NCI-H748 (cell line): ENCODE measurements at regions not wholly inside any gene's neighbourhood (a gene's known extent, or its start where the extent isn't known, plus 50 kb on each side); places are given as distances from the start of the nearest gene placed in this dataset.
"Not testable (repeated sequence)": the region's sequence is repeated elsewhere in the genome, so short reads cannot be mapped to it uniquely, and the experiment has no call there.

Source experiments
- DNase-seq: peaks from one replicate; lab custom pipeline; 2025; ENCODE audit not compliant: unreplicated experiment; lab: John Stamatoyannopoulos, UW

DNA sequence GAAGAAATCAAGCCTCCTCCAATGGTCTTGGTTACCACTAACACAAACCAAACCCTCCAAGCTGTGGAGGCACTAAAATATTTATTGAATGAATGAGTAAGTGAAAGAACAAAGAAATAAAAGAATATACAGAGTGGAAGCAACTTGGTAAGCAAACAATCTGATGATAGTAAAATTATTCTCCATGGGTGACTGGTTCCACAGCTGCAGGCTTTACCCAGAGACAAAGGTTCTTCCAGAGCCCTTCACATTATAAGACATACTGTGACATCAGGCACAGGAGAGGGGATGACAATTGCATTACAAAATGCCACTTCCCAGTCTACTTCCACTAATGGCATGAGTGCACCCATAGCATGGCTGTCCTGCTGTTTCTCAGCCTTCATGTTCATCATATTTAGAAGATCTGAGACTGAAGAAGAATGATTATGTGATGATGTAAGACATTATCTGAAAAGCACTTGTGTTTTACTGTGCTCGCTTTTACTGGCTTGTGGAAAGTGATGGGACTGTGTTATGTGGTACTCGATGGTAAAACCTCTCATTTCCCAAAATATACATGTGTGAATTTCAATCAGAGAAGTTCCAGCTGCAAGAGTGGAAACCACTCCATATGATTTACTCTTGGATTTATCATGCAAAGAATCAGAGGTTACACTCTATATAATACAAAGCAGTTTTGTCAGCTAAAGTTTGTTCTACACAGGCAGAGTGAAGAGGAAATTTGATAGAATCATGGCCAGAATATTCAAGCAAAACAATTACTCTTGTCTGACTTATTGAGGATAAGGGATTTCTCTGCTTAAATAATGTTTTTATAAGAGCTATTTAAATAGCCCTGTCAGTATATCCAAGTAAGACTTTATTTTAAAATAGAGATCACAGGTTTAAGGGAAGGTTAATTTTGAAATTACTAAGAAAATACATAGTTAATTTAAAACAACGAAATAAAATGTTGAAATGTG lies 220.2 kb upstream of the NBEA start:
- peak; percentile 39 for DNase-seq

DNA sequence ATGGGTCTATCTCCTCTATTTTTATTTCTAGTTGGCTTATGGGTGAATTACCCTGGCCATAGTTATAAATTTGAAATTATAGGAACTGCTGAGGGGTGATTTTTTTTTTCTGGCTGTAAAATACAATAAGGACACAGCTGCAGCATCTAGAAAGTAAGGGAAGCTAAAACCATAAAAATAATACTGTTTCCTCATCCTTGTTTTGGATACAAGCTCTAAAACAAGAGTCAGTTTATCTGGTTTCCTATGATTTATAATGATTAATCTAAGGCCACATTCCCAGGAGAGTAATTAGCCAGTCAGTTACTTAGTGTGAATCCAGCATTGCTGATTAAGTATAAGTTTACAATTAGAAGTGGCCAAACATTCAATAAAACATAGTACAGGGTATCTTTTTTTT lies 219.1 kb upstream of the NBEA start:
- no peak for DNase-seq

DNA sequence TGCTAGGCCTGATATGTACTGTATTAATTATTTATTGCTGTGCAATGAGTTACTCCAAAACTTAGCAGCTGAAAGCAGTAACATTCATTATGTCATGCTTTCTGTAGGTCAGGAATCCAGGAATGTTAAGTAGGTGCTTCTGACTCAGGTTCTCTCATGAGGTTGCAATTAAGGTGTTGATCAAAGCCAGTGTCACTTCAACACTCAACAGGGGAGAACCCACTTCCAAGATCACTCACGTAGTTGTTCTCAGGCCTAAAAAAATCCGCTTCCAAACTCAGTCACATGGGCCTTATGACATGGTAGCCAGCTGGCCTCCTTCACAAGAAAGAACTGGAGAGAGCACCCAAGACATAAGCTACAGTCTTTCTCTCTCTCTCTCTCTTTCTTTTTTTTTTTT lies 211.1 kb upstream of the NBEA start:
- no peak for DNase-seq

DNA sequence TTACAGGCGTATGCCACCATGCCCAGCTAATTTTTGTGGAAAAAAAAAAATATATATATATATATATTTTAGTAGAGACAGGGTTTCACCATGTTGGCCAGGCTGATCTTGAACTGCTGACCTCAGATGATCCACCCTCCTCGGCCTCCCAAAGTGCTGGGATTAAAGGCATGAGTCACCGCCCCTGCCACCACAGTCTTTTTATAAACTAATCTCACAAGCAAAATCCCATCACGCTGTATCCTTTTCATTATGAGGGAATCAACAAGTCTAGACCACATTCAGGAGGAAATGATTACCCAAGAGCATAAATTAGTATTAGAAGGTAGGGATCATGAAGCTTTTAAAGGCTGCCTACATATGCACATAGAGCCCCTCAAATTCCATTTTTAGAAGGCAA lies 210.6 kb upstream of the NBEA start:
- DNase-seq: no peak

DNA sequence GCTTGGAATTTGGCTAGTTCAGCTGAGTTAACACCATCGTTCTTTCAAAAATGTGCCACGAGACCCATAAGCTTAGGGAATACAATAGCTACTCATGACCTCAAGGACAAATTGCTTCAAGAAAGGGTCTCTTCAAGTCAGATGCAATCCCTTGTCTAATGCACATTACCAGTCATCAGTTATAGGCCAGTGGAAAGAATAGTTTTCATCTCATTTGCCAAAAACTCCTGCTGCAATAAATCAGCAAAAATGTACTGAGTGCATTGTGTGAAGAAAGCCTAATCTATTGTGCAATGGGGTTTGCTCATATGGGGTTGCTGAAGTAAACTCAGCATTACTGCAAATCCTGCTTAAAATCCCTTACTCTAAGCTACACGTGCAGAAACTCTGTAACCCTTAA lies 208.3 kb upstream of the NBEA start:
- no peak for DNase-seq

DNA sequence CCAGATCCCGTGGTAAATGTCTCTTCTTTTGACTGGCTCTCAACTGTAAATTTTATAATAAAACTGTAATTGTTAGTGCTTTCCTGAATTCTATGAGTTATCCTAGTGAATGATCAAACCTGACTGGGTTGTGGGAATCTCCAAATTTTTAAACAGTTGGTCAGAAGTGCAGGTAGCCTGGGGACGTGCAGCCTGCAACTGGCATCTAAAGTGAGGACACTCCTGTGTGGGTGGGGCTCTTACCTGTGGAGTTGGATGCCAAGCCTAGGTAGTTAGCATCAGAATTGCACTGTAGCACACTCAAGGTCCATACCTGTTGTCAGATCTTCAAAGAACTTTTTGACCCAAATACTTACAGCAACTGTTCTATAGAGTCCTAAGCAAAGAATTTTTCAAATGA lies 207.1 kb upstream of the NBEA start:
- DNase-seq: no peak

DNA sequence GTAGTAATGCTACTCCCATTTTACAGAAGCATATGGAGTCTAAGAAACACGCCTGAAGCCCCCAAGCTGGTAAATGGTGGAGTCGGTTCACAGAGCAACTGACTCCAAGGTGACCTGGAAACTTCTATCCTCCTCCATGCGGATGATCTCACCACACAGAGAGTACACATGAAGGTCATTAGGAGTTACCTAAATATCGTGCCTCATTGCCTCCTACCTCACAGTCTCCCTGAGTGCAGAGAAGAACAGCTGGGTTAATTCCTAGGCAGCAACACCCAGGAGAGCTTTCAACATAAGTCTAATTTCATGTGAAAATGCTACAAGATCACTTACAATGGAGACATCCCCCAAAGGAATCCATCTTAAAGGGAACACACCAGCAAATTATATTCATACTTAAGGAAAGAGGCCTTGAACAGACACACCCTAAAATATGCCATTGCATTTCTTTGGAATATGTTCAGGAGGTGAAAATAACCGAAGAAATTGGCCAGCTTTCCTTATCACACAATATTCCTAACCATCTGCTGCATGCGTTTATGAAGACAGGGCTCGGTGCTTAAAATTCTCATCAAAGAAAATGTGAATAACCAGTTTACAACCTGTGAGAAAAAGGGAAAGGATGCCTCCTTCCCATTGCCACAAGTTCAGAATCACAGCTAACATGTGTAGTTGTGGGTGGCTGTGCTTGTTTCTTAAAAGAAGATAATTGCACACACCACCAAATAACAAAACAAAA lies 203.6 kb upstream of the NBEA start:
- DNase-seq: no peak

DNA sequence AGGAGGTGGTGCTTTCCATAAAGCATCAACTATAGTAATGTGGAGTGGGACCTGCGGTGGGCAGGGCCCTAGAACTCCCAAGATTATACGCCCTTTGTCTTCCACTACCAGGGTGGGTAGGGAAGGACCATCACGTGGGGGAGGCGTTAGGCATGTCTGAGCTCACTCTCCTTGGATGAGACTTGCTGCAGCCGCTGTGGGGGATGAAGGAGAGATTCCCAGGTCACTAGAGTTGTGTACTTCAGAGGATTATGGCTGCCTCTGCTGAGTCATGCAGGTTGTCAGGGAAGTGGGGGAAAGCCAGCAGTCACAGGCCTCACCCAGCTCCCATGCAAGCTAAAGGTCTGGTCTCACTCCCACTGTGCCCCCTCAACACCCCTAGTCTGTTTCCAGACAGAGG lies 195.0 kb upstream of the NBEA start:
- not testable (repeated sequence) for DNase-seq

DNA sequence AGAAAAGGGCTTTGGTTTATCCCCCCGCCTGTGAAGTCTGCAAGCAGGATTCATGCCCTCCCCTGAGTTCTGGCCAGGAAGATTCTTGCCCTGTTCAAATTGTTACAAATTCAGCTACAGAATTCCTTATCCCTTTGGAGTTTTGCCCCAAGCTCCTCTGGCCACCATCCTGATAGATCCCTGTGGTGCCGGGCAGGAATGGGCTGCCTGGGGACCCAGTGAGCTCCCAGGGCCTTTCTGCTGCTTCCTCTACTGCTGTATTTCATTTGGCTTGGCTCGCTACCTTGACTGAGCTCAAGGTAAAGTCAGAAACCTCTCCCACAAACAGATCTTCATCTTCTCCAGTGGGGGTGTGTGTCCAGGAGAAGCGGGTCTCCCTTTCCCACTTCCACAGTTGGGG lies 194.6 kb upstream of the NBEA start:
- no peak for DNase-seq

DNA sequence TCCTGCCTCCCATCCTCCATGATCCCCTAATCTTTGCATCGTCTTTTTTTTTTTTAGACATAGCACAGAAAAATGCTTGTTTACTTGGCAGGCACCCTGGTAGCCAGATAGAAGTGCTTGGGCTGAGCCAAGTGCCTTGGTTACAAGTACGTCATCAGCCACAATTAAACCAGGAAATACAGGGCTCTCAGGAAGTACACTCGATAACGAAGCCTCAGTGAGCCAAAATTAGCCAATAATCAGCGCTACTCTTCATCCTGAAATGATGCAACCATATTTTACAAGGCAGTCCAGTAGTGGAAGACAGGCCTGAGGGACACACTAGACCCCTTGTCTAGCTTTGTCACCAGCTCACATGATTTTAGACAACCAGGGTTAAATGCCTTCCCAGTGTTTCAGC lies 194.0 kb upstream of the NBEA start:
- DNase-seq: peak; percentile 27

DNA sequence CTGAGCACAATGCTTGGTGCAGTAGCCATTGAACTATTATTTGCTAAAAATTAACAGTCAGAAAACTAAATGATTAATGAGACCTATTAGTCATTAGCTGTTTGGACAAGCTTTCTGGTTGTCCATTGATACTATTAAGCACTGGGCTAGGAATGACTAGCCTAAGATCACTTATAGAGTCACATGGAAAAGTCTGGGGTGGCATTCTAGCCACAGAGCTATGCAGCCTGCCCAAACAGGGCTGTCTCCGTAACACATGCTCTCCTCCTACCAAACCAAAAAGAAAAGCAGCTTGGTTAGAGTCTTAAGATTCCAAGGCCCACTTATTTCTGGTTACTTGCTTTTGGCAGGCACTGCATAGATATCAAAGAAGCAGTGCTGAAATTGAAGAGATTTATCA lies 193.5 kb upstream of the NBEA start:
- no peak for DNase-seq

DNA sequence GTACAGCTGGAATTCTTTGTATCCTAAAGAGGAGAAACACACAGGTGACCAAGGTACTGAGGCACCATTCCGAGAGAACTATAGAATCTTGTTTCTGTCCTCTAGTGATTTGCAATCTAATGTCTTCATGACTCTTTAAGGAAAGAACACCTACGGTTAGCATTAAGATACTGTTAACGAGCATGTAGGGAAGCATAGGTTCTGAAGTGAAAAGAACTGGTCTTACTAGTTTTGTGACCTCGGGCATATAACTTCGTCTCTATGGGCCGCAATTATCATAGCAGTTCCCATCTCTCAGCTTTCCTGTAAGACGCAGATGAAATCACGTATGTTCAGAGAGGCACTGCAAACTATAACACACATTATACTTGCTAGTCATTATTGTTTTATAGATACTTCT lies 193.0 kb upstream of the NBEA start:
- peak; percentile 47 for DNase-seq

DNA sequence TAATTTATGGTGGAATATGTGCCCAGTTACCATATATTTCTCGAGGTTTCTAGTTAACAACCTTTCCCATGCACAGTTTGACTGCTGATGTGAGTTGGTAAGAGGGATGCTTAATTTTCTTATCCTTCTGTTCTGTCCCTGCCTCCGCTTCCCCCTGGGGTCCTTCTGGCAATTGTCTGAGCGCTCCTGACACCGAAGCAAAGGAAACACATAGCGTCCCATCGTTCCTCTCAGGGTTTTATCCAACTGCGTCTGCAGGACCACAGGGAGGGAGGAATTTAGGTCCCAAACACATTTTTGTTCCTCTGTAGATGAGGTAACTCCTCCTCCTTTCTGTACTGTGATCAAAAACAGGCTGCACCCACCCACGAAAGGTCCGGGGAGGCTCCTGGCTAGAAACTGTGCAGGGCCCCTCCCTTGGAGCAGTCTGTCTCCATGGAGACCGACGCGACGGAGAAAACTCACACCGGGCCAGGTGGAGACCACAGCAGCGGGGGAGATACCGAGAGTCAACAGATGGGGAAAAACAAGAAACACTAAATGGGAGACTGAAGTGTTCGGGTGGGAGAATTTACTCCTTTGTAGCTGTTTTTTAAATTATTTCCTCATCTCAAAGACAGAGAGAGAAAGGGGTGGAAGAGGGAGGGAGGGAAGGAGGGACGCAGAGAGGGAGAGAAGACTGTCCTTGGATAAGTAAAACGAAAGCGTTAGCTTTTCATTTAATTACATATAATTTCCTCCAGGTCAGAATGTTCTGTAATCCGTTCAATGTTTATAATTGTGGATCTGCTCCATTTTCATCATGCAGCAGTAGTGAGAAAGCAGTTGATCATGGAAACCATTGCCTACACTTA lies 191.8 kb upstream of the NBEA start:
- peak; percentile 95 for DNase-seq

DNA sequence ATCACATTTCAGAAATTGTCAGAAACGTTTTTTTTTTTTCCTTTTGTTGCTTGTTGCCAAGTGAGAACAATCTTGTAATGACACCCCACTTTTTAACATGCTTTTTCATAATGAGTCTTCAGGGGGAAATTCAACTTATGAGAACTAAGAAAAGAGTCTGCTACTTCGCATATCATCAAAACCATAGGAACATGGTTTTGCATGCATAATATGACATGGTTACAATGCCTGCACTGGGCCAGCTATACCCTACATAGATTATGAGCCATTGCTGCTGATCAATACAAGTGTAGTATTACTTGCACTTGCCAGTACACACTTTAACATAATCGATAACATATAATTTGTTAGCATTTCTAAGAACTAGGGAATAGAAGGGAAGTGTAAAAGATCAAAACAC lies 191.0 kb upstream of the NBEA start:
- no peak for DNase-seq

DNA sequence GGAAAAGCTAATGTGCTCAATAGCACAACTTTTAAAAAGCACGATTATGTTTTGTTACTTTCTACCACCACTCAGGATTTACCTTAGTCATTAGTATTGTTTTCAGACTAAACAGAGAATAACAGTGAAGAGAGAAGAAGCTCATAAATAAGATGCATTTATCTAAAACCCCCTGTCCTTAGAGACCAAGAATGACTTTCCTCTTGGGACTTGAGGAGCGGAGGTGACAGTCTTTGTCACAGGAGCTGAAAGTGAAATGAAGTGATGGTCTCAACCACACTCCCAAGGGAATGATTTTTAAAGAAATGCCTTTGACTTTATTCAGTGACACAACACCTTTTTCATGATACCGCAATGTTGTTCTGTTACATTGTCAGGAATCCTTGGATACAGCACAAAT lies 190.6 kb upstream of the NBEA start:
- DNase-seq: no peak

DNA sequence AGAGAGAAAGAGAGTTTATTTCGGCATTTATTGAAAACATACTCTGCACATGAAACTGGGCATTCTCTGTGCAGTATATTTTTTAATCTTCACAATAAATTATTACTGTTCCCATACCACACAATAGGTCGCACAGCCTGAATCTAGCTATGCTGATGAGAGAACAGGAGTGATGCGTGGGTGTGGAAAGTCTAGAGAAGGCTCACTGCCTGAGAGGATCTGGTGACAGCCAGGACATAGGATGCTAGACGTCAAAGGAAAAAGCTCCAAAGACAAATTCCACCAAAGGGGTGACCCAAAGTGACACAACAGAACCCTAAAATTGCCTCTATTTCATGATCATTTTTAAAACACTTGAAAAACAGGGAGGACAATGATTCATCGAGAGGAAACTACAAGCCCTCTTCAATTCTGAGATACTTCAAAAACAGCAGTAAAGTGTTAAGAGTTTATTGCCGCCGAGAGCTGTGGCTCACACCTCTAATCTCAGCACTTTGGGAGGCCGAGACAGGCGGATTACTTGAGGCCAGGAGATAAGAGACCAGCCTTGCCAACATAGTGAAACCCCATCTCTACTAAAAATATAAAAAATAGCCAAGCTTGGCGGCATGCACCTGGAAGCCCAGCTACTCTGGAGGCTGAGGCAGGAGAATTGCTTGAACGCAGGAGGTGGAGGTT lies 189.6 kb upstream of the NBEA start:
- no peak for DNase-seq

DNA sequence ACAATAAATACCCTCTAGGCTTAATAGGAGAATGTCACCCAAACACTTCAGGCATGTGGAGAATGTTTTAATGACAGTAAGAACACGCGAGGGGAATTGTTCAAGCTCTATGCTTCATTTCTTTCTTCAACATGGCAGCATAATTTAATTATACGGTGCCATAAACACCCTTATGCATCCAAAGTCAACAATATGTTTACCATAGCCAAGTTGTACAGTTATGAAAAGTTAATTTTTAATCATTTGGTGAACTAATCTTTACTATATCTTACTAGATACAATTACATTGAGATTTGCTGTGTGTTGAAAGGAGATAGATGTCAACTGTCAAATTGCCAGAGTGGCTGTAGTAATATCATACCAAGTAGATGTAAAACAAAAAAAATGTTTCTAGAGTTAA lies 185.9 kb upstream of the NBEA start:
- DNase-seq: no peak

DNA sequence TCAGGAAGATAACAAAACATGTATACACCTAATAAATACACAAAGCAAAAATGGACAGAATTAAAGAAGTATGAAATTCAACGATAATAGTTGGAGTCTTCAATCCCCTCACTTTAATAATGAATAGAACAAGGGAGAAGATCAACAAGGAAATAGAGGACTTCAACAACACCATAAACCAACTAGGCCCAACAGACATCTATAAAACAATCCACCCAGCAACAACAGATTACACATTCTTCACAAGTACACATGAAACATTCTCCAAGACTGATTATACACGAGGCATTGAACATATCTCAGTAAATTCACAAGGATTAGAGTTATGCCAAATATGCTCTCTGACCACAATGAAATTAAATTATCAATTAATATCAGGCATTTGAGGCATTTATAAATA lies 185.5 kb upstream of the NBEA start:
- no peak for DNase-seq

DNA sequence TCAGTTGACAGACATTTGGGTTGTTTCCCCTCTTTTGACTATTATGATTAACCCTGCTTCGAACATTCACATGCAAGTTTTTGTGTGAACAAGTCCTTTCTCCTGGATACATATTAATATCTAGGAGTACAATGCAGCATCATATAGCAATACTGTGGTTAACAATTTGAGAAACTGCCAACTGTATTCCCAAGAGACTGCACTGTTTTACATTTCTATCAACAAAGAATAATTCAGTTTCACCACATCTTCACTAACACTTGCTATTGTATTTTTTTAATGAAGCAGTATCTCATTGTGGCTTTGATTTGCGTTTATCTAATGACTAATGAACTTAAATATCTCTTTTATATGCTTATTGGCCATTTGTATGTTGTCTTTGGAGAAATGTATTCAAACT lies 184.6 kb upstream of the NBEA start:
- DNase-seq: no peak

DNA sequence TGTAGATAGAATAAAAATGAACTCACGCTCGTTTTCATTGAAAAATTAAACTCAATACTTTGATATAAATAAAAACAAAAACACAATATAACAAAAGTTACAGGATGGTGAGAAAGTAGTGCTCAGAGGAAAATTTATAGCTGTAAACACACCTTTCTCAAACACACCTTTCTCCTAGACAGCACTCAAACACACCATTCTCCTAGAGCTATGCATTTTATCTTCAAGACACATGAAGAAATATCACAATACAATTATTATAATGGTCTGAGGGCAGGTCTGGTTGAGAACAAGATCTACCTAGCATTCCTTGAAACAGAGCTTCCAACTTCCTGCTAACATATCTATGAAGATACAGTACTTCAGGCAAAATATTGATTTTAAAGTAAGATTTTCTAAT lies 183.4 kb upstream of the NBEA start:
- DNase-seq: no peak

DNA sequence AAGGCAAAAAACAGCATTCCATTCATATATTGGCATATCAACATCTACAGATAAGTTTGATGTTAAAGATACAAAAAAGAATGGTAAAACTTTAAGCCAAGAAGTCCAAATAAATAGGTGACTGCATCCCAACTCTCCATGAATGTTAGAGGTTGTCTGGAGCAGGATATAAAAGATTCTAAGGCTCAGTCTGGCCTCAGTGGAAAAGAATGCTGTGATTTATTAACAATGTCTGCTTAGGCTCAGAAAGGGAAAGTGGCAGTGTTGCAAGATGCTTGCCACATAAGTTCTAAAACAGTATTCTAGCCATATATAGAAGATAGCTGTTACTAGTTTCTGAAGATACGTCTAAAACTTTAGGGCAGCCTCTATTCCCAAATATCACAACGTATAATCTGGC lies 179.8 kb upstream of the NBEA start:
- no peak for DNase-seq
